GM19455 (cell line): ENCODE measurements at regions not wholly inside any gene's neighbourhood (a gene's known extent, or its start where the extent isn't known, plus 50 kb on each side); places are given as distances from the start of the nearest gene placed in this dataset.

Experiments used
- ATAC-seq: cut with Tn5 transposase; IDR thresholded peaks from one replicate; pipeline ENCODE4 v1.9.1; 2021; ENCODE audit not compliant: unreplicated experiment

DNA sequence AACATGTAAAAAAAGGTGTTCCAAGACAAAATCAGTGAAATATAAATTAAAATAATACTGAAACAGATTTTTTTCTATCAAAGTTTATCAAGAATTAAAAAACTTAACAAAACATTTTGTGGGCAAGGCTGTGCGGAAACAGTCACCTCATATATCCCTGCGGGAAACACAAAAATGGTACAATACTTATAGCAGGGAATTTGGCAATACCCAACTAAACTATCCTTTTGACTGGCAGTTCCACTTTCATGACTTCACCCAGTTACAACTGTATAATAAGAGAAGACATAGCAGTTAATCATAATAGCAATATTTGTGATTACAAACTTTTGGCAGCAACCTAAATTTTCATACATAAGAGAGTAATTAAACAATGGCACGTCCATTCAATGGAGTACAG, 121.5 kb upstream of the EGLN3 start:
- no peak for ATAC-seq

DNA sequence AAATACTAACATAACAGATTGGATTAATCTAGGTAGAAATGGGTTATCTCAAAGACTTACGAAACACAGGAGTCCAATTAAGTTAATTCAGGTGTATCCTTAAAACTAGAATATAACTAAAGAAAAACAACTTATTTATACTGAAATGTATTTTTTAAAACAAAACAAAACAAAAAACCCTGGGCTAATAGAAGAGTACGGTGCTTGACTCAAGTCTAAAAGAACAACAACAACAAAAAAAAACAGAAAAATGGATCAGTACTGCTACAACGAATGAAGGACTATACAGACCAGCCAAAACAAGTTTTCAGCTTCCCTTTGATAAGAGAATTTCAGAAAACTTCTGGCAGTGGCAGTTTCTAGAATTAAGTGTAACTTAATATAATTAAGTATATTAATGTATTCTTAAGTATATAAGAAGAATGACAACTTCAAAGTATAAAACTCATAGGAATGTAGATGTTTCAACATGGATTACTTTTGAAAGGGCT, 120.1 kb upstream of the EGLN3 start:
- ATAC-seq, result no peak

DNA sequence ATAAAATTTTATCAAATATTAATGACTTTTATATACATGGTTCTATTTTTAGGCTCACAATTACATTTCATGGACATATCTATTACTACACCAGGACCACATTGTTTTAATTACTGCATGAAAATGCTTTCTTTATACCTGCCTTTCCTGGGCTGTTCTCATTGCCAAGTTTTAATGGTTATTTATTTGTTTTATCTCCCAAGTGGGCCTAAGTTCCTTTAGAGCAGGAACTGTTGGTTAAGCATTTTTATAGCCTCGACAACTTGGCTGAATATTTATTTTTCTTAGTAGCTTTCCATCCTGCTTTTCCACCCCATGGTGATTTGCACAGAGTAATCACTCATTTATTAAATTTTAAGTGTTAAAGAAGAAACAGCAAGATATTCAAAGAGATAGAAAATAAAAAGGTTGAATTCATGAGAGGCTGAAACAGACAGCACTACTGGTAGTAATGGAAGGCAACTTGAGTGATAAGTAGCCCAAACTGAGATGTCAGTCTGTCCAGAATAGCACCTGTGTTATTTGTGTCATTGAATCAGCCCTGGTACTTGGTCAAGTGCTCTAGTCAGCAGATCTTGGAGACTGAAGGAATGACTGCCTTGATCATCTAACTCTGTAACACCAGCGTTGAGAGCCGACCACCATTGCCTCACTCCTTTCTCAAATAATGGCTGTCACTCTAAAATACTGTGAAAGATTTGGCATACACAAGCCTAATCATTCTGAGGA, 119.1 kb upstream of the EGLN3 start:
- no peak for ATAC-seq

DNA sequence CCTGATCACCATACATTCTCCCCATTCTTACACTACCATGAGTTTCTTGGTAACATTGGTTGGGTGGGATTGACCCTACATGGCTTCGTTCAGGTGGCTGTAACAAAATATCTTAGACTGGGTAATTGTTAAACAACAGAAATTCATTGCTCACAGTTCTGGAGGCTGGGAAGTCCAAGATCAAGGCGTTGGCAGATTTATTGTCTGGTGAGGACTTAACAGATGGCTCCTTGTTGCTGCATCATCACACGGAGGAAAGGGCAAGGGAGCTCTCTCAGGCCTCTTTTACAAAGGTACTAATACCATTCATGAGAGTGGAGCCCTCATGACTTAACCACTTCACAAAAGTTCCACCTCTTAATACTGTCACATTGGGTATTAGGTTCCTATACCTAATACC, 116.7 kb upstream of the EGLN3 start:
- ATAC-seq, result no peak

DNA sequence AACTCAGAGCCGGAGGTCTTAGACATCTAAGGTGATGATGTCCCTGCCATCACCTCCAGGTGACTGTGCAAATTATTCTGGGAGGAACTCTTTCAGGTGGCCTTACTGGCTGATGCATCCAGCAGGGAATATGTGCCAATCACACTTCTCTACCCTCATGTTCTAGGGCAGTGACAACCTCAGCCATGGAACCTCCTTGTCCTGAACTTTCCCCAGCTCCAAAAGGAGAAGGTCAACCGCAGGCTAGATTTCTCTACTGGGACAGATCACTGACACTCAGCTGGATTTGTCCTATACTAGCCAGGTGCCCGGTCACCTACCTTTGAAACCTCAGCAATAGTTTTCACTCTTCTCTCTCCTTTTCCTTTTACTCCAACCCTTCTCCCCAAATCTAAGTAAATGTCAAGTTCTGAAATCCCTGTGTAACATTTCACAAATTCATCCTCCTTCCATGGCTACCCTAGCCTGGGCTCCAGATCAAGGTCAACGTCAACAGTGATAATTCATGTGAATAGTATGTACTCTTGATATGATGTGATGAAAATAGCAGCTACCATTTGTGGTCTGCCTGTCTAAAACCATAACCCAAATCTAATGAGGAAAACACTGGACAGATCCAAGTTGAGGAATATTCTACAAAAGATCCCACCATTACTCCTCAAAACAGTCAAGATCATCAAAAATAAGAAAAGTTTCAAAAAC, 115.0 kb upstream of the EGLN3 start:
- no peak for ATAC-seq

DNA sequence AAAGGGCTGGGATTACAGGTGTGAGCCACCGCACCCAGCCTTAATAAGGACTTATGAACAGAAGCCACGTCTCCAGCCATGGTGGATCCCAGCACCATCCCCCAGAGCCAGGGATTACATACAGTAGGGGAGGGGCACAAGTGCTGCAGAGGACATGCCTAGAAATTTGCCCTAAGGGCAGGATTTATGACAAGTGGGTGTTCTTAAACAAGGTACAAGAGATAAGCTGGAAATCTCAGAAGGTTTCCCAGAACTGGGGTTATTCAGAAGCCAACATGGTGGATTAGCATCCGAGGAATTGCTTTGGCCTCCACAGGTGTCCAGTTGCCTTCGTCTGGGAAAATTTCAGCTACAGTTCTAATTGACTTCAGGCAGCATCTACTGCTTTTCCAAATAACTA, 114.4 kb upstream of the EGLN3 start:
- ATAC-seq, result no peak

DNA sequence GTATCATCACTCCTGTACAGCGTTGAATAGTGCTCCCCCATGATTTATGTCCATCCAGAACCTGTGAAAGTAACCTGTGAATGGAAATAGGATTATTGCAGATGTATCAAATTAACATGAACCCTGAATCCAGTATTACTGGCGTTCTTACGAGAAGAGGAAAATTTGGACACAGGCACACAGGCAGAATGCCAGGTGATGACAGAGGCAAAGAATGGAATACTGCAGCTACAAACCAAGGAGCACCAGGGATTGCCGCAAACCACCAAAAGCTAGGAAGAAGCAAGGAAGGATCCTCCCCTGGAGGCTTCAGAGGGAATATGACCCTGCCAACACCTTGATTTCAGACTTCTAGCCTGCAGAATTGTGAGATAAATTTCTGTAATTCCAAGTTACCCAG, 113.5 kb upstream of the EGLN3 start:
- no peak for ATAC-seq

DNA sequence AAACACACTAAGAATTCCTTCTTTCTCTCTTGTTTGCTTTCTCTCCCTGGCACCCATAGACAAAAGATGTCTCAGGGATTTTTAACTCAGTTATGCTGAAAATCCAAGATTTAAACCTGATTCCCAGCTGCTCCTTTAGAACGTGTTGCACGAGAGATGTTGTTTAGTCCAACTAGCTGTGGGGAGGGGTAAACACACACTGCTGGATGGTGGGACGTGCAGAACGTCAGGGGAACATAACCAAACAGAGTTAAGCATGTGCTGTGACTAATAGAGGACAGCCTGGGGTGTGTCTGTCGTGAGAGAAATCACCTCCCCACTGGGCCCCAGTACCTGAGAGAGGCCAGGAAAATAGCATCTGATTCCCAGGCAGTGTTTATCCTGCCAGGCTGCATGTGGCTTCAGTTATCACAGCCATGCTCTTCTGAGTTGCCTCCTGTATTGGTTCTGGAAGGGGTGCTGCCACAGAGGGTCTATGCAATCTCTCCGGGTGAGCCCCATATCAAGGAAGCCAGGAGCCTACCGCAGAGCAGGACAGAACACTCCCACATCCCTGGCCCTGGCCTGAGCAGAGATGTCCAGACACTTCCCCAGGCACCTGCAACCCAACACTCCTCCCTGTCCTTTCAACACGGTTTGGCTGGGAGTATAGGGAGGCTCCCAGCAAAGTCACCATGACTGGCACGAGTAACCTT, 112.7 kb upstream of the EGLN3 start:
- ATAC-seq, result no peak

DNA sequence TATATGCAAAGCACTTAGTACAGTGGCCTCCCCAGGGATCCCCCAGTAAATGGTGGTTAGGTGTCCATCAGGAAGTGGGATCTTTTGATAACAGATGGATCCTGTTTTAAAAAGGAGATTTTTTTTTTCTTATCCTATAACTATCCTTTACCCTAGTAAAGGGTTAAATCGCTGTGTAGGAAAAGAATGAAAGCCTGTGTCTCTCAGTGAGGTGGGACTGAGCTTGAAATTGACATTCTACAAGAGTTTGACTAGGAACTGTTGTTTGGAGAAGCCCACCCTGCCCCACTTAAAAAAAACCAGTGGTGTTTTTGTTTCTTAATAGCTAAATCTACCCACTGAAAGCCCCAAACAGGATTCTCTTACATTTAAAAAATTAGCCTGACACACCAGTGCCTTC, 112.2 kb upstream of the EGLN3 start:
- no peak for ATAC-seq

DNA sequence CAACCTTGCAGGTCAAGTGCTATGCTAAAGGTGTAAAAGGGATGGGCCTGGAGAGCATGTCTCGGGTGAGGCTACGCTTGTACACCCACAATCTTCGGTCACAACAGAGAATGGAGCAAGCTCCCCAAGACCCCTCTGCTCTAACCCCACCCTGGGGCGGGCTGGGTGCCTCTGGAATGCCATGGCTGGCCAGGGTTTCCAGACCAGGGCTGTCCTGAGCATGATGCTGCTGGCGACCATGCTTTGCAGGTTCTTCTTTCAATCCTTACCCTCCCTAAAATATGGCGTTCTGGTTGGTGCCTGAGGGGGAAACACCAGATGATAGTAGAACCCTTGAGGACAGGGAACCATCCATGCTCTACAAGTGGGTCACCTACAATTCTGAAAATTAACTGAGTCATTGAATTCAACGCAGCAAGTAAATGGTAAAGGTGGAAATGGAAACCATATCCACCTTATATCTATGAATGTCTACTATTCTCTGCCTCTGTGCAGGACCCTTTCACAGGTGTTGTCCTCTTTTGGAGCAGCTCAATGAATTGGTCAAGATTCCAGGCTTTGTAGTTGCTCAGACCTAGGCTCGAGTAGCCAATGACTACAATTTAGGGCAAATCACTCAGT, 111.6 kb upstream of the EGLN3 start:
- ATAC-seq, result no peak

DNA sequence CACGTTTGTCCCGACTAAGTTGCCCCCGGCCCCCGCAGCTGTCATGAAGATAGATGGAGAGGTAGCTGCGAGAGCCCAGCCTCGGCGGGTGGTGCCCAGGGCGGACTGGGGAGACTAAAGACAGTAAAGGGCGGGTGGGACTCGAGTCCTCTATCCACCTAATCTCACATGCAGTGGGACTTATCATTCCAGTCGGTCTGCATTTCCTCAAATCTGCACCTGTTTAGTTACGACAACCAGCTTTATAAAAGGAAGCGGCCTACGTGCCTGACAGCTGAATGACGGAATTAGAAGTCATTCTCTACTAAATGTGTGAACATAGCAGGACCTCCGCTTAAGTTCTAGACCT, 109.8 kb upstream of the EGLN3 start:
- ATAC-seq, result peak; percentile 29

DNA sequence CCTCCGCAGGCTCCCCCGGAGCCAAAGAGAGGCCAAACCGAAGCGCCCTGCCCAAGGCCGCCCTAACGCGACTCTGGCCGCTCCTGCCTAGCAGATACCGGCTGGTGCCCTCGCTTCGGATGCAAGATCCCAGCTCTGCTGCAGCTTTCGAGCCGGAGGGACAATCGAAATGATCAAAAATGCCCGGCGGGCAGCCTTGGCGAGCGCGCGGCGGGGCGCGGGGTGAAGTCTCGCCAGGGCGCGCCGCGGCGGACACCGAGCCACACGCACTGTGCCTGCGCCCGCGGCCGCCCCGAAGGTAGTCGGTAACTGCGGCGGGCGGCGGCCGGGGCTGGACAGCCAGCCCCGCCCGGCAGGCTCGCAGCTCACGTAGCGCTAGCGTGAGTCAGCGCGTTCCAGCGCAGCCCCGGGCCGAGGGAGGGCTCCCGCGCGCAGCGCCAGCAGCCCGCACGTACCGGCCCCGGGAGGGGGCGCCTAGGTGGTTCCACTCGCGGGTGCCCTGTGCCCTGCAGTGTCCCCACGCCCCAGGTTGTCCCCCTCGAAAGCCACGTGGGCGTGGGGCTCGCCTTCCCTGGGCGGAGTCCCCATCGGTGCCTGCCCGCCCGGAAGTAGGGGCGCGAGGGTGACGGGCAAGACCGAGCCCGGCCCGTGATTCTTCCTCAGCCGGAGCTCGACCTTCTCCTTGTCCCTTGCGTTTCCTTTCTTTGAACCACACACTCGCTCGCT, 109.2 kb upstream of the EGLN3 start:
- ATAC-seq, result peak; percentile 82

DNA sequence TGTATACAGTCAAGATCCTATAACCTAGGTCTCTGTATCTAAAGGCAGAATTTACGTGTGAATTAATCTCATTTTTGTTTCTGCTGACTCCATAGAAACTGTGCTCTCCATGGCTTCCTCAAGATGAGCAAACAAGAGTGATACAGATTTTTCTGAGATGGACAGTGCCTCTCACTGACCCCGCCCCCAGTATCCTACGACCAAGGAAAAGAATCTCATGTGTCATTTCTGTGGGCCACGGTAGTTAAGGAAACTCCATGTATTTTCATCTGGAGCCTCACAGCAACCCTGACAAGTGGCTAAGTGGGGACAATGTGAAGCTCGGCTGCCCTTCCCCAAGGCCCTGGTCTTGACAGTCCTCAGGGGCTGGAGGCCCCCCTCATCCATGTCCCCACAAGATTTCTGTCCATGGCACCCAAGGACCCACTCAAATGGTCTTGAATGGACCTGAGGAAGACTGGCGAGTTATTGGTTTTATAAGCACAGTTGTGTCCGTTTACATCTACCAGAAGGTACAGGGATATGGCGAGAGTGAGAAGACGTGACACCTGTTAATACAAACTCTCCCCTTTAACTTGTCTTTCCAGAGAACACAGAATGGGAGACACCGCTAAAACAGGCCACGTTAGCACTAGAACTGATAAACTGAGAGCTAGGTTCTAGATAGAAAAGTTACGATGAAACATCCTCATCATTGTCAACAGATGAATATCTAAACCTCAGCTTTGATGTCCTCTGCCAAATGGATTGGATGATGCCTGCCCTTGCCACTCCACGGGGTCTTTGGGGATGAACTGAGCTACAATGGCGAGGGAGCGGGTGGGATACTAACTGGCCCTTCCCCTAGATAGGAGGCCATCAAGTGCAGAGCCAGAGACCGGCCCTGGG, 108.4 kb upstream of the EGLN3 start:
- ATAC-seq, result no peak

DNA sequence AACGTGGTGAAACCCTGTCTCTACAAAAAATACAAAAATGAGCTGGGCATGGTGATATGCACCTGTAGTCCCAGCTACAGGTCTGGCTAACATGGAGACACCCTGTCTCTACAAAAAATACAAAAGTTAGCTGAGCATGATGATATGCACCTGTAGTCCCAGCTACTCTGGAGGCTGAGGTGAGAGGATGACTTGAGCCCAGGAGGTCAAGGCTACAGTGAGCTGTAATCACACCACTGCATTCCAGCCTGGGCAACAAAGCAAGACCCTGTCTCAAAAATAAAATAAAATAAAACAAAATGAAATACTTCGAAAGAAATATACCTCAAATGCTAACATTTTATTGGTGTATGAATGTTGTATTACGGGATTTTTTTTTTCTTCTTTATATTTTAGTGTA, 107.6 kb upstream of the EGLN3 start:
- no peak for ATAC-seq

DNA sequence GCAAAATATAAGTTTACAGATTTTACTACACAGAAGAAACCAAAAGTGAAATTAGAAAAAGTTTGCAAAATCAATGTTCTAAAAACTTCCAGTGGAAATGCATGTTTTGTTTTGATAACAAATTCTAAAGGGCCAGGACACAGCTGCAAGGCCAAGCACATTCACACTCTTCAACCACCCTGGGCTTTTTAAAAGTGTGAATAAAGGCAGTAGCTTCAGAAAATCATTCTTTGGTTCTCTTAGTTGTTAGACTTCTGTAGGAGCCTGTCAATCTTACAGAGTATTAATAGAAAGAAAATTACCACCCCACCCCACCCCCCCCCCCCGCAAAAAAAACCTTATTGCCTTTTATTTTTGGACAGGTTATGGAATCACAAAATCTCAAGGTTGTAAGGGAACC, 105.2 kb upstream of the EGLN3 start:
- no peak for ATAC-seq

DNA sequence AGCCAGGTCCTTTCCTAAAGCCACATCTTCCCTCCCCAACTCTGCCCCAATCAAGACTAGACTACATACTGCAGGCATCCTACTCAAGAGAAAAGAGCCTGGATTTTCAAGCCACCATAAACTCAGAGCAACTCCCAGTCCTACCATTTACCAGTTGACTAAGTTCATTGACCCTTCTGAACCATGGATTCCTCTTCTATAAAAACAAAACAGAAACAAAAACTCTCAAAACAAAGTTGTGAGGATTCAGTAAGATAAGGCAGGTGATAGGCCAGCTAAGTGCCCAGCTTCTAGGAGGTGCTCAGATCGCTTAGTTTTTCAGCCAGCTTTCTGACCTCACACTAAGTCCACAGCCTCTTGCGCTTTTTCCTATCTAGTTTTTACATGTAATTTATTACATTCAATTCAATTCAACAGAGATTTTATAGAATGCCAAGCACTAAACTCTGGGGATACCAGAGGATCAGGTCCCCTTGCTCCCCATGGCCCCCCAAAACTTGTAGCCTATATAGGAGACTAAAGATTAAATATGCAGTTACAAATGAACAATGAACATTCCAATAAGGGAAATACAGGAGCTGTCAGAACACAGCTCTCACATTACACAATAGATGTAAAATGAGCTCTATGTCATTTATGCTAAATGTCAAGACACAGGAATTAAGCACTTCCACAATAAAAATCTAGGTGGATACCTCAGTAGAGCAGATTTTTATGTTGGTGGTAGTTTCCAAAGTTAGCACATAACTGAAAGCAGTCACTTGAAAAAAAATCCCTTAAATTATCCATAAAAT, 104.5 kb upstream of the EGLN3 start:
- no peak for ATAC-seq

DNA sequence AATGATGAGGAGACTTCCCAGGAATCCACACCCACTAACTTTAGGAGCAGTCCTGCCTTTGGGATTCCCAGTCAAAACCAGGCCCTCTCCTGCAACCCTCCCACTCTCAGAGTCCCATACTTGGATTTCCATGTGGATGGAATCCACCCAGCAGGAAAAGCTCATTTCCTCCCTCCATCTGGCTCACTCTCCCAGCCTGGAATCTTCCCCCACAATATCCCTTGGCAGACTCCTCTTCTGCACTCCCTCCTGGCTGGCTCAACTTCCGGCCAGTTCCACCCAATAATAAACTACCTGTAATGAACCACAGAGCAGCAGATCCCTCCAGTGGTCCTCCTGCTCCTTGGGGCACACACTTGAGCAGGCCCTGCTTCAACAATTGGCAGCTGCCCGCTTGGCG, 102.8 kb upstream of the EGLN3 start:
- ATAC-seq, result no peak

DNA sequence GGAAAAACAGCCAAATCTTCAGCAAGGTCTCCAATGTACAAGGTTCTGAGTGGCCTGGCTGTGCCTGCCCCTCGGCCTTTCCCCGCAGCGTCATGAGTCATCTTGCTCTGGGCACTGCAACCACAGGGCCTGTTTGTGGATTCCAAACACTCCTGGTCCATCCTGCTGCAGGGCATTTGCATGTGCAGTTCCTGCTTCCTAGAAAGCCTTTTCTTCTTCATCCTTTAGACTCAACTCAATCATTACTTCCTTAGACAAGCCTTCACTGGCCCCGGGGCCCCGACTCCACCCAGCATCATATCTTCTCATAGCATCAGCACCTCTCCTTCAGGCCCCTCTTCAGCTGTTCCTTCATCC, 101.8 kb upstream of the EGLN3 start:
- no peak for ATAC-seq

DNA sequence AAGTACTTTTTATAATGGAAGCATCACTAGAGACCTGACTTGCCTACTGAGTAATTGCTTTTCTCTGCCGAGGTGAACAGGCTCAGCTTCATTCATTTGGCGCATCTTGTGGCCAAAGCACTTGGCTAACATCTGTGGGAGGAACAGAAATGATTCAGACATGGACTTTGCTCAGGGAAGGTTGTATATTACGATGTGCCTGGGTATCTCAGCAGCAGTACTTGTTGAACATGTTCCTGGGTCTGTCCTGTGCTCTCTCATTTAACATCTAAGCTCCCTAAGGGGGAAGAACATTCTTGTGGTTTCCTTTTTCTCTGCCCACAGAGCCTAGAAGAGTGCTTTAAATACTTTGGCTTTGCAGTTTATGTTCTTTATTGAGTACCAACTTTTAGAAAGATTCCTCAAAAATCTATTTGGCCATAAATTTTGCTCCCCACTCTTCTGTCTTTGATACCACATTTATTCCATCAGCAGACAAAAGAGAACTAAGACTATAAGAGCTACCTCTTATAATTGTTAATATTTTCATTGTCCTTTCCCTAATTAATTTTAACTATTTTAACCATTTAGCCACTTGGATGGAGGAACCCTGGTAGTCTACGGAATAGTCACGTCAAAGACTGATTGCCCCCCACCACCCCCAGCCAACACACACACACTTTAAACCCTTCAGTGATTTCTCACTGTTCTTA, 101.2 kb upstream of the EGLN3 start:
- ATAC-seq, result no peak
